Right cardiac atrium (tissue), 5 donors: ENCODE measurements at regions not wholly inside any gene's neighbourhood (a gene's known extent, or its start where the extent isn't known, plus 50 kb on each side); places are given as distances from the start of the nearest gene placed in this dataset.
"Not testable (repeated sequence)": the region's sequence is repeated elsewhere in the genome, so short reads cannot be mapped to it uniquely, and the experiment has no call there.

Source experiments
- ATAC-seq, 2 donors: fragments of 200-7000 bp; cut with Tn5 transposase; one replicate each; pipeline versions ENCODE4 v1.8.0 to v1.9.1; 2020; ENCODE audit warnings: moderate library complexity in 2 of 2, mild to moderate bottlenecking in 1 of 2
- DNase-seq, 3 donors: peaks; one replicate each; pipeline ENCODE4 v3.0.0-alpha.2; 2020
- H3K27ac ChIP-seq: one replicate; pipeline ENCODE4 v1.5.1; 2013; ENCODE audit warnings: mild to moderate bottlenecking, low read length, control low read depth, moderate library complexity
- H3K27me3 ChIP-seq: one replicate; pipeline ENCODE4 v1.6.1; 2013; ENCODE audit not compliant: control insufficient read depth, insufficient read depth
- H3K4me1 ChIP-seq: one replicate; pipeline ENCODE4 v1.6.1; 2013; ENCODE audit warnings: low read length; ENCODE audit not compliant: control insufficient read depth, insufficient read depth
- H3K4me3 ChIP-seq: one replicate; pipeline ENCODE4 v1.5.1; 2013; ENCODE audit warnings: low read length, control low read depth
- H3K9me3 ChIP-seq: one replicate; pipeline ENCODE4 v1.6.1; 2013; ENCODE audit warnings: low read length; ENCODE audit not compliant: control insufficient read depth
- WGBS: extraction: QIAGEN DNeasy Blood & Tissue Kit; methylation state at CpG from one replicate; pipeline ENCODE4 v1.1.7; 2013; 5-methylcytosine and 5-hydroxymethylcytosine counted together
- intact Hi-C, 4 donors: fragments of 100-400 bp; cut with DNase I; formaldehyde crosslinking; loops; one replicate each; pipeline versions ENCODE4 v1.11.0 to v1.14.0; 2022 to 2023
- donor health status: healthy with polysubstance abuse.
- donor health status: DM: no; HTN: yes; CAD: no.
- donor health status: DM: no; HTN: no; CAD: no.
- donor health status: DM: no; HTN: yes; CAD: no; lungs with severe emphysema.
- donor health status: DM: yes; HTN: yes; CAD: no.

GRCh38 chrX:65331371-65331770 lies 203.2 kb downstream of the LAS1L start:
- H3K27ac ChIP-seq: no peak overlapping the region
- intact Hi-C loops: no loop called here
- 80% methylated on average over 1 of the region's 1 CpG for WGBS

GRCh38 chrX:65300104-65300809 lies 234.3 kb downstream of the LAS1L start:
- H3K9me3 ChIP-seq: no peaks in the 10 kb centered on the region
- no peaks in the 10 kb centered on the region for H3K27me3 ChIP-seq
- DNase-seq: no peak
- WGBS: 32% methylated on average over 7 of the region's 7 CpGs
- H3K4me3 ChIP-seq: no peak overlapping the region
- no peaks in the 10 kb centered on the region for H3K4me1 ChIP-seq
- no peak for ATAC-seq
- H3K27ac ChIP-seq: no peak overlapping the region
- intact Hi-C loops: no loop called here

More at GRCh38 chrX:65331371-65331770, 203.2 kb downstream of the LAS1L start:
- no peaks in the 10 kb centered on the region for H3K4me1 ChIP-seq
- ATAC-seq: no peak
- no peak for DNase-seq
- no peaks in the 10 kb centered on the region for H3K27me3 ChIP-seq
- H3K9me3 ChIP-seq: no peaks in the 10 kb centered on the region
- no peak overlapping the region for H3K4me3 ChIP-seq

GRCh38 chrX:65282905-65283304 lies 251.7 kb downstream of the LAS1L start:
- DNase-seq, H3K27ac ChIP-seq, H3K4me3 ChIP-seq, H3K4me1 ChIP-seq, ATAC-seq, H3K27me3 ChIP-seq, H3K9me3 ChIP-seq, intact Hi-C loops: not testable (repeated sequence)
- whole genome bisulfite sequencing: 94% methylated on average over 8 of the region's 8 CpGs

- Histone ChIP-seq H3K9me3 (no peaks in the 10 kb centered on the region), H3K27me3 (no peaks in the 10 kb centered on the region), H3K4me3 (no peak overlapping the region), H3K27ac (no peak overlapping the region), H3K4me1 (no peaks in the 10 kb centered on the region)
- DNase-seq (no peak), ATAC-seq (no peak)
- intact Hi-C loops: no loop called here
These were observed 261.4 kb downstream of the LAS1L start for GRCh38 chrX:65273152-65273551.

- 73% methylated on average over 2 of the region's 2 CpGs for WGBS
- no peaks in the 10 kb centered on the region for H3K9me3 ChIP-seq
- no peak for ATAC-seq
These were observed 268.1 kb downstream of the LAS1L start for GRCh38 chrX:65266482-65266881.

GRCh38 chrX:65253817-65254216 lies 277.6 kb upstream of the ZC4H2 start:
- WGBS: 91% methylated on average over 6 of the region's 6 CpGs
- Histone ChIP-seq H3K4me3 (no peak overlapping the region), H3K4me1 (no peaks in the 10 kb centered on the region), H3K9me3 (no peaks in the 10 kb centered on the region), H3K27me3 (no peaks in the 10 kb centered on the region), H3K27ac (no peak overlapping the region)
- DNase-seq: peak in 1 of 3 donors; percentile 41
- intact Hi-C loops: no loop called here
- no peak for ATAC-seq

More at GRCh38 chrX:65266482-65266881, 268.1 kb downstream of the LAS1L start:
- no peak overlapping the region for H3K4me3 ChIP-seq
- H3K27me3 ChIP-seq: no peaks in the 10 kb centered on the region
- no peak for DNase-seq
- intact Hi-C loops: no loop called here
- no peaks in the 10 kb centered on the region for H3K4me1 ChIP-seq
- H3K27ac ChIP-seq: no peak overlapping the region

- Histone ChIP-seq H3K27me3 (no peaks in the 10 kb centered on the region), H3K27ac (no peak overlapping the region), H3K9me3 (no peaks in the 10 kb centered on the region), H3K4me3 (no peak overlapping the region), H3K4me1 (no peaks in the 10 kb centered on the region)
- intact Hi-C loops: no loop called here
- no peak for DNase-seq
- no peak for ATAC-seq
- WGBS: 64% methylated on average over 4 of the region's 4 CpGs
These were observed 264.9 kb upstream of the ZC4H2 start for GRCh38 chrX:65241059-65241721.

GRCh38 chrX:65203545-65203944 lies 227.3 kb upstream of the ZC4H2 start:
- Histone ChIP-seq H3K4me3 (no peak overlapping the region), H3K27ac (no peak overlapping the region), H3K9me3 (no peaks in the 10 kb centered on the region), H3K4me1 (no peaks in the 10 kb centered on the region), H3K27me3 (no peaks in the 10 kb centered on the region)
- 87% methylated on average over 3 of the region's 3 CpGs for WGBS
- DNase-seq (peak in 1 of 3 donors; percentile 16), ATAC-seq (no peak)
- intact Hi-C loops: no loop called here

GRCh38 chrX:65196758-65197360 lies 220.6 kb upstream of the ZC4H2 start:
- Histone ChIP-seq H3K4me1 (no peaks in the 10 kb centered on the region), H3K27ac (no peak overlapping the region), H3K4me3 (peak overlapping the region; percentile 20), H3K9me3 (no peaks in the 10 kb centered on the region), H3K27me3 (no peaks in the 10 kb centered on the region)
- intact Hi-C loops: no loop called here
- WGBS: 4% methylated on average over 14 of the region's 14 CpGs
- ATAC-seq (peak; percentile 43 to 64), DNase-seq (peak; percentile 10 to 49 (median 36))

- WGBS: 18% methylated on average over 1 of the region's 1 CpG
- Histone ChIP-seq H3K9me3 (no peaks in the 10 kb centered on the region), H3K27me3 (no peaks in the 10 kb centered on the region), H3K4me3 (no peak overlapping the region), H3K4me1 (no peaks in the 10 kb centered on the region), H3K27ac (no peak overlapping the region)
- ATAC-seq (no peak), DNase-seq (no peak)
- intact Hi-C loops: no loop called here
These were observed 219.4 kb upstream of the ZC4H2 start for GRCh38 chrX:65195621-65196020.

- Histone ChIP-seq H3K9me3 (no peaks in the 10 kb centered on the region), H3K4me1 (no peaks in the 10 kb centered on the region), H3K27ac (no peak overlapping the region), H3K27me3 (no peaks in the 10 kb centered on the region), H3K4me3 (no peak overlapping the region)
- intact Hi-C loops: no loop called here
- DNase-seq (no peak), ATAC-seq (no peak)
- 83% methylated on average over 5 of the region's 5 CpGs for WGBS
These were observed 218.3 kb upstream of the ZC4H2 start for GRCh38 chrX:65194547-65194946.
